GM19351 (cell line): ENCODE measurements at regions not wholly inside any gene's neighbourhood (a gene's known extent, or its start where the extent isn't known, plus 50 kb on each side); places are given as distances from the start of the nearest gene placed in this dataset.

Experiments used
- ATAC-seq: cut with Tn5 transposase; IDR thresholded peaks from one replicate; pipeline ENCODE4 v1.9.1; 2021; ENCODE audit warnings: mild to moderate bottlenecking, moderate library complexity; ENCODE audit not compliant: unreplicated experiment

DNA sequence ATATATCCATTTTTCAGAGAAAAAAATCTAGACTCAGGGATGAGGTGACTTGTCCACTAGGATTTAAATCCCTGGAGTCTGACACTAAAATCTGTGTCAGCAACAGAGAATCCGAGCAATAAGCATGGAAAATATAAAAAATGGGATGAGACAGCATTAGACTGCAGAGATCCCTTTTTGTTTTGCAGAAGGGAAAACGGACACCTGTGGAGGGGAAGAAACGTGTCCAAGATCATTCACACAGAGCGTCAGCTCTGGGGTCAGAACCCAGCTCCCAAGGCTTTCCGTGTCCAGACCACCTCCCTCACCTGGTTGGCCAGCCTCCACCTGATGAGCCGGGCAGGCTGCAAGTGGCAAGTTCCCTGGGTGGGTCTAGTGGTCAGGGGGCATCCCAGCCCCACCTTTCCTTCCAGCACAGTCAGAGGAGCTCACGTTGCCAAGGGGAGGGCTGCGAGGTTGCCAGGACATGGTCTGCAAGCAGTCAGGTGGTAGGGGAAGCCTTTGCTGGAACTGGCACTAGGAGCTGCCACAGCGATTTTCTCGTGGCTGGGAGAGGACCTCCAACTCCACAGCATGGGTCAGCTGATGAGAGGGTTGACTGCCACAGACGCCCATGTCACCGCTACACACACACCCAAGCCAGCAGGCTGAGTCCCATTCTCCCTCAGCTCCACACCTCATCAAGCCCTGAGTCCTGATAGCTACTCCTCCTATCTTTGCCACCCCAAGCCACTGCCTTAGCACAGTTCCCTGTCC, 65.9 kb upstream of the CPLX2 start:
- no peak for ATAC-seq

DNA sequence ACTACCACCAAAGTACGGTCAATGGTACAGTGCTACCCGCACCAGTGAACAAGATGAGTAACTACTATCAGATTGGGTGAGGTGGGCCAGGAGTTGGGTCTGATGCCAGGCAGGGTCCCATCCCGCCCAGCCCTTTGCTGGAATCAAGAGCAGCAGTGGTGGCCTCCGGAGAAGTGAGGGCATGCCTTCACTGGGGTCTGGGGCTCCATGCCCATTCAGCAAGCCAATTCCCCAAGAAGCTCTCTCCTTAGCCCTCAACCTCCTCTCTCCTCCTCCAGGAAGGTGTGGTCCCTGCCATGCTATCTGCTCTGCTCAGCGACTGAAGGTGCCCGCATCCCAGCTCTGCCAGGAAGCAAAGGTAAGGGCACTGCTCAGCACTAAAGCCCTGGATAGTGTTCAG, 62.7 kb upstream of the CPLX2 start:
- no peak for ATAC-seq

DNA sequence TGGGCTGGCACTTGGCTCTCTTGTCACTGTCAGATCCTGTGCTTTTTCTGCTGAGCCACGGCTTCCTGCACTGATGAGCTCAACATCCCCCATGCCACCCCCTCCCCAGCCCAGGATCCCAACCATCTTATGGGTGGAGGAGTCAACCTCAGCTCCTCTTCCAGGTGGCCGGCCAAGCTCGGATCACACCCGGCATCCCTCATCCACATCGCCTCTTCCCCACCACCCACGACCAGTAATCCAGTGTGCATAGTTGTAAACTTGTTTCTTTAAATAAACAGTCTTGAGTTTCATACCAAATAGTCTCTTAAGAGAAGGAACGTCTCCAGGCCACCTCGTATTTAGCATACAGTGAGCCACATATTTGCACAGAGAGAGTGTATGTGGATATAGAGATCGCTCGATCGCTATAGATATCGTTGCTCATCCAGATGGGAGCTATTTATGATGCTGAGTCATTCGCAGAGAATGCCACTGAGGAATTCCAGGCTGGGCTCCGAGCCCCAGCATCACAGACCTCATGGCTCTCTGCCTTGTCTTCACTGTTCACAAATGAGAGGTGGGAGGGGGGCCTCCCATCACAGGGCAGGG, 61.8 kb upstream of the CPLX2 start:
- no peak for ATAC-seq

DNA sequence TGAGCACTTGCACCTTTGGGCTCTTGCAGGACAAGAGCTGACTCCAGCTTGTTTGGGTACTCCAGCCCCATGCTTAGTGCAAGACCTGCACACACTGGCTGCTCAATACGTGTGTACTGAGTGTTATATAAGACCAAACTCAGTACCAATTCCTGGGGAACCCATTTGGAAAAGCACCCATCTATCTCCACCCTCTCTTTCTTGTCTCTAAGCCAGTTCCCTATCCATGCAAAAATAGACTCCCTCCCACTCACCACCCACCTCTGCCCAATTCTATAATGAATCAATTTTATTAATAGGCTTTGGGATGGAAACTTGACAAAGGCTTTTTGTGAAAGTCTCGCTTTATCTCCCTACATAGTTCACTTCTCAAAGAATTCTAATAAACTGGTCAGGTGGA, 60.9 kb upstream of the CPLX2 start:
- no peak for ATAC-seq

DNA sequence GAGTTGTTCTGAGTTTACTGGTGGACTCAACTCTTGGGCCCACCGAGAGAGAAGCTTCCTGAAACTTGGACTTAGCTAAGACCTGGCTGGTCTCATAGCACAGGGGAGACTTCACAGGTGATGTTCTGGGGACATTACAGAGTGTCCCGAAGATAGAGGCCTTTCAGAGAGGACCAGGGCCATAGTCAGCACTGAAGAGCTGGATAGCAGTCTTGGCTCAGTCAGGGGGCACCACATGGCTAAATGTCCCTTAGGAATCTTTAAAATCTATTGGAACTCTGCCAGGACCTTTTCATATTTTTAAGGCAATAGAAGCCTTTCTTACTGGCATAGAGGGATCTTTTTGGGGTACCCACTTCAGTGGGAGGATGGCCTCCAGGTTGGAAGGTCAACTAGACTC, 59.8 kb upstream of the CPLX2 start:
- no peak for ATAC-seq

DNA sequence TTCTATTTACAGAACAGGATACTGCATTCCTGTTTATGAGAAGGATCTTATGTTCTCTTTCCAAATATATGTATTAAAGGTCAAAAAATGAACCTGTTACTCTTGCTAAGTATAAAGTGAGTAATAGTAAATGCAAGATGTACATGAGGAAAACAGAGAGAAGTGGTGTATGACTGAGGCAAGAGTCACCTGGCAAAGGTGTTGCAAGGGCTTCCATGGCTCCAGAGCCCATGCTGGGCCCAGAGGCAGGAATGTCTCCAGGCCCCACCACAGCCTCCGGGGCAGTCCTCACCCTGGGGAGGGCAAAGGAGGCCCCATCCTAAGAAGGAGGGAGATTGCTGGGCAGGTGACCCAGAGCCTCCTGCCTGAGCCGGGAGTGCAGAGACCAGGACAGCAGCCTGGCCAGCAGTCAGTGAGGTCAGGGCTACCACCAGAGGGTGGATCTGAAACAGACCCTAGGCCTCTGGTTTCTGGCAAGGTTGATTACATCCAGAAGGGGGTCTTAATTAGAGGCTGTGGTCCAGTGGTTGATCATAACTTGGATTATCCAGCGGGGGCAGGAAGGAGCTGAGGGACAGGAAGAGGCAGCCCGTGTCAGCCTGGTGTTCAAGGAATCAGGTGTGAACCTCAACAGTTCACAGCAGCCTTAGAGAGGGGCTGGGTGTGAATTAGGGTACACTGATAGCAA, 57.3 kb upstream of the CPLX2 start:
- no peak for ATAC-seq

DNA sequence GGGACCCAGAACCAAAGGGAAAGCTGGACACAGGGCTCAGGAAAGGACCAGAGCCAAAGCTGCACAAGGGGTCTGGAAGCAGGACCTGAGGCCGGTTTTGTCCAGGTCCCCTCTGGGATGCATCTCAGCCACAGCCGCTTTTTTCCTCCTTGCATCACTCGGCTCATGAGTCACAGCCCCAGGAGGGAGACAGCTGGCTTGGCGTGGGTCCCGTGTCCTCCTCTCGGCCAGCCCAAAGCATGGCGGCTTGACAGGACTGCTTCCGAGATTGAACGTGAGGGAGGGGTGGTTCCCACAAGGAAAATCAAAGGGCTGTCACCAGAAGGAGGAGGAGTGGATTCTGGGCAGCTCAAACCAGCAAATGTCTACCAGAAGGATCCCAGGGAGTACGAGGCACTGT, 56.7 kb upstream of the CPLX2 start:
- ATAC-seq, result no peak

DNA sequence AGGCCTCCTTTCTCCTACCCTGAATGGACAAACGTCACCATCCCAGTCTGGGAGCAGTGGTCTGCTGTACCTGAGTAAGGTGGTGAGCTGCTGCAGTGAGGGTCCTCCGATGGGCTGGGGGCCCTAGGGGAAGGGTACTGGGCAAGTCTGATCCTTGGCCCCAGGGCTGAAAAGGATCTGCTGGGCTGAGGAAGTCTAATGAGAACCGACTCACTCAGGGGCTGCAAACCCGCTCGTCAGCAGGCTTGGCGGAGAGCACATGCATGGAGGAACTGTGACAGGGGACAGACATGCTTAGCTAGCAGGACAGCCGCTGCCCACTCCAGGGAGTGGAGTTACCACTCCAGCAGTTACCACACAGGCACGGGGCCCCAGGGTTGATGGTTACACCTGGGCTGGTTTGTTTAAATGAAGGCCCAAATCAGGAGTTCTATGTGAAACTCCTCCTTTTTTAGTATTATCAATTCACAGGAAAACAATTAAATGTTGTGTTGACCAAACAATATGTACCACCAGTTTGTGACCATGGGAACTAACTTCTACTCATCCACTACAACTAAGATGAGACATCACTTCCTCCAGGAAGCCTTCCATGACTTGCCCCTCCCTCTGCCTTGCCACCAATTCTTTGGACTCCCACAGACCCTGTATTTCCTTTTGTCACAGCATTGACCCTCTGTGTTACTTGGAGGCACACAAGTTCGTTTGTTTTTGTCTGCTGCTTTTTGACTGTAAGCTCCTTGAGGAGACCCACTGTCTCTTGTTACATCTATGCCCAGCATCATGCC, 56.1 kb upstream of the CPLX2 start:
- no peak for ATAC-seq

DNA sequence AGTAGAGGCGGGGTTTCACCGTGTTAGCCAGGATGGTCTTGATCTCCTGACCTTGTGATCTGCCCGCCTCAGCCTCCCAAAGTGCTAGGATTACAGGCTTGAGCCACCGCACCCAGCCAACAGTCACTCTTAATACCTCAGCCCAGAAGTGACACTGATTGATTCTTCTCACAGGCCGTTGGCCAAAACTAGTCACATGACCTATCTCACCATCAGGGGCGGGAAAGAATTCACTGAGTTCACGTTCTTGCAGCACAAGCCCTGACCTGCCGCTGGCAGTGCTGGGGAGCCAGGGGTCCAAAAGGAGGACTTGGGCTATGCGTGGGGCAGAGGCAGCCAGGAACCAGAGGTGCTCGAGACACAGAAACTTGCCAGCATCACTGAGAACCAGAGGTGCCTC, 55.0 kb upstream of the CPLX2 start:
- no peak for ATAC-seq

DNA sequence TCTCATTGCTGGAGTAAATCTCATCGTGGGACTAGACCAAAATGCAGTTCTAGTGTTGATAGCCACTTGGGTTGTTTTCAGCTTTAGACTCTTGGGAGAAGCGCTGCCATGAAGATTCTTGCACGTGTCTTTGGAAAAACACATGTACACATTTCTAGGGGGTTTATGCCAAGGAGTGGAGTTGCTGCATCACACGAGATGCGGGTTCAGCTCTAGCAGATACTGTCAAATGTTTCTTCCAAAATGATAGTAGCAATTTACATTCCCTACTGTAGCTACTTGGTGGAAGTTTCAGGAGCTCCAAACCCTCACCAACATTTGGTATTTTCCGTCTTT, 52.3 kb upstream of the CPLX2 start:
- no peak for ATAC-seq

DNA sequence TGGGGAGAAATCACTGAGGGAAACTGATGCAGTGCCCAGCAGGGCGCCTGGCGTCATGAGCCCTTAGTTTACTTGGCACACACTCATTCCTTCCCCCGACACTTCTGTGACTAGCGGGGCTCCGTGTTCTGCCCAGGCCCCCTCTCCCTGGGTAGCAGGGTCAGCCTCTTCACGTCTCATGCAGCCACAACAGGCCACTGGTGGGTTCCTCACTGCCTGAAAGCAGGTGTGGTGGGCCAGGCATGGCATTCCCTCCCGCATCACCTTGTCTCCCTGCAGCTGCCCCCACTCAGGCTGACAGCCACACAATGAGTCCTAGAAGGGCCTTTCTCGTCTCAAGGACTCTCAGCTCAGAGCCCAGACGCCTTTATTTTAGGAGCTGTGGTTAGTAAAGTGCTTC, 51.1 kb upstream of the CPLX2 start:
- no peak for ATAC-seq
